IMR-90 (cell line): ENCODE measurements at regions not wholly inside any gene's neighbourhood (a gene's known extent, or its start where the extent isn't known, plus 50 kb on each side); places are given as distances from the start of the nearest gene placed in this dataset.

Source experiments
- ATAC-seq: fragments of 200-7000 bp; cut with Tn5 transposase; 2 replicates; pipeline ENCODE4 v1.9.1; 2020; ENCODE audit warnings: low read depth, mild to moderate bottlenecking, moderate library complexity
- BruUV-seq: library from RNA; stranded (reverse); fragments of 400-500 nt; replicated peaks from 2 replicates; lab custom pipeline; 2021; lab: Mats Ljungman, UMichigan
- CTCF ChIA-PET: fragments of 300-600 bp; formaldehyde crosslinking; extraction: SDS; loops from one replicate; lab custom pipeline; 2021; ENCODE audit warnings: antibody characterized with exemption; lab: Yijun Ruan, JAX
- POLR2A ChIA-PET: fragments of 300-600 bp; sonication (Branson Sonifier 250); formaldehyde crosslinking; loops from one replicate; lab custom pipeline; 2022; ENCODE audit warnings: antibody characterized with exemption; ENCODE audit not compliant: unreplicated experiment; lab: Charles Lee
- DNase-seq: peaks from one replicate; pipeline ENCODE4 v3.0.0; 2013
- H2AFZ ChIP-seq: replicated peaks from 2 replicates; pipeline ENCODE3; 2013; ENCODE audit warnings: low read length, mild to moderate bottlenecking; ENCODE audit not compliant: poor library complexity
- H2AK5ac ChIP-seq: 2 replicates; pipeline ENCODE4 v1.6.1; 2013; ENCODE audit warnings: low read depth, low read length, inconsistent platforms
- H2AK9ac ChIP-seq: replicated peaks from 2 replicates; pipeline ENCODE3; 2013; ENCODE audit warnings: mild to moderate bottlenecking, low read depth, low read length, moderate library complexity; ENCODE audit not compliant: poor library complexity
- H2BK120ac ChIP-seq: 2 replicates; pipeline ENCODE4 v1.6.1; 2013; ENCODE audit warnings: low read depth, low read length, inconsistent platforms
- H2BK15ac ChIP-seq: 3 replicates; pipeline ENCODE4 v1.6.1; 2013; ENCODE audit warnings: low read depth, low read length, inconsistent platforms
- H2BK20ac ChIP-seq: 2 replicates; pipeline ENCODE4 v1.6.1; 2013; ENCODE audit warnings: low read depth, mild to moderate bottlenecking, inconsistent platforms, low read length, moderate library complexity
- H2BK5ac ChIP-seq: 2 replicates; pipeline ENCODE4 v1.6.1; 2013; ENCODE audit warnings: mild to moderate bottlenecking, low read depth, low read length, inconsistent platforms; ENCODE audit not compliant: poor library complexity, severe bottlenecking
- H3K14ac ChIP-seq: replicated peaks from 2 replicates; pipeline ENCODE4 v1.6.1; 2013; ENCODE audit warnings: low read depth, low read length, inconsistent platforms
- H3K18ac ChIP-seq: 2 replicates; pipeline ENCODE4 v1.6.1; 2013; ENCODE audit warnings: low read depth, low read length, control low read depth
- H3K23ac ChIP-seq: 2 replicates; pipeline ENCODE4 v1.6.1; 2013; ENCODE audit warnings: low read depth, low read length, inconsistent platforms
- H3K27ac ChIP-seq: 2 replicates; pipeline ENCODE4 v1.5.1; 2013; ENCODE audit warnings: mild to moderate bottlenecking, control low read depth, low read length; ENCODE audit not compliant: insufficient read depth
- H3K27me3 ChIP-seq: 2 replicates; pipeline ENCODE4 v1.6.1; 2013; ENCODE audit warnings: low read length; ENCODE audit not compliant: control insufficient read depth, insufficient read depth
- H3K36me3 ChIP-seq: 2 replicates; pipeline ENCODE4 v1.6.1; 2013; ENCODE audit warnings: low read length, mixed read lengths; ENCODE audit not compliant: control insufficient read depth, insufficient read depth
- H3K4ac ChIP-seq: 2 replicates; pipeline ENCODE4 v1.6.1; 2013; ENCODE audit warnings: low read depth, low read length, inconsistent platforms
- H3K4me1 ChIP-seq: 2 replicates; pipeline ENCODE4 v1.6.1; 2013; ENCODE audit warnings: low read length, mixed read lengths; ENCODE audit not compliant: control insufficient read depth, insufficient read depth
- H3K4me2 ChIP-seq: 2 replicates; pipeline ENCODE4 v1.6.1; 2013; ENCODE audit warnings: low read depth, mild to moderate bottlenecking, control low read depth, low read length, moderate library complexity
- H3K4me3 ChIP-seq: 2 replicates; pipeline ENCODE4 v1.5.1; 2013; ENCODE audit warnings: low read depth, mild to moderate bottlenecking, control low read depth, low read length, moderate library complexity; ENCODE audit not compliant: insufficient read depth
- H3K56ac ChIP-seq: 2 replicates; pipeline ENCODE4 v1.6.1; 2013; ENCODE audit warnings: low read length, inconsistent platforms; ENCODE audit not compliant: insufficient read depth; ENCODE audit errors: extremely low read depth
- H3K79me1 ChIP-seq, 2 experiments: 2 replicates each; pipeline ENCODE4 v1.6.1; 2013; ENCODE audit warnings: low read length in 2 of 2, inconsistent platforms in 1 of 2, low read depth in 1 of 2
- H3K9ac ChIP-seq: 2 replicates; pipeline ENCODE4 v1.6.1; 2013; ENCODE audit warnings: low read depth, low read length, control low read depth
- H3K9me1 ChIP-seq: 2 replicates; pipeline ENCODE4 v1.6.1; 2013; ENCODE audit warnings: low read length, inconsistent platforms; ENCODE audit not compliant: insufficient read depth
- H3K9me3 ChIP-seq: 2 replicates; pipeline ENCODE4 v1.6.1; 2013; ENCODE audit warnings: low read length; ENCODE audit not compliant: control insufficient read depth, insufficient read depth
- H4K20me1 ChIP-seq: 2 replicates; pipeline ENCODE4 v1.6.1; 2013; ENCODE audit warnings: low read length, inconsistent platforms; ENCODE audit not compliant: insufficient read depth
- H4K5ac ChIP-seq: 2 replicates; pipeline ENCODE4 v1.6.1; 2013; ENCODE audit warnings: mild to moderate bottlenecking, low read depth, low read length, control low read depth
- H4K8ac ChIP-seq, 2 experiments: 2 replicates each; pipeline ENCODE4 v1.6.1; 2013; ENCODE audit warnings: low read depth in 2 of 2, low read length in 2 of 2, control low read depth in 1 of 2, inconsistent platforms in 1 of 2
- H4K91ac ChIP-seq: 2 replicates; pipeline ENCODE4 v1.6.1; 2013; ENCODE audit warnings: low read depth, low read length, inconsistent platforms; ENCODE audit not compliant: insufficient read depth
- BHLHE40 ChIP-seq: fragments of 150-350 bp; IDR thresholded peaks from 2 replicates; pipeline ENCODE4 v1.6.1; 2016; ENCODE audit warnings: mild to moderate bottlenecking, low read depth, low read length
- CHD1 ChIP-seq: IDR thresholded peaks from 2 replicates; pipeline ENCODE4 v1.6.1; 2012; ENCODE audit warnings: low read depth, low read length, improper control_type of control experiment
- FOS ChIP-seq: fragments of 150-350 bp; IDR thresholded peaks from 2 replicates; pipeline ENCODE4 v1.6.1; 2016; ENCODE audit warnings: low read depth, low read length
- MAFK ChIP-seq: IDR thresholded peaks from 2 replicates; pipeline ENCODE4 v1.6.1; 2012; ENCODE audit warnings: low read depth, low read length, improper control_type of control experiment
- MAZ ChIP-seq: IDR thresholded peaks from 2 replicates; pipeline ENCODE4 v1.6.1; 2012; ENCODE audit warnings: low read depth, mild to moderate bottlenecking, low read length, improper control_type of control experiment, moderate library complexity, borderline replicate concordance
- NFE2L2 ChIP-seq: fragments of 150-350 bp; IDR thresholded peaks from 2 replicates; pipeline ENCODE4 v1.6.1; 2016; ENCODE audit warnings: low read depth, mild to moderate bottlenecking, low read length
- POLR2A ChIP-seq: IDR thresholded peaks from 2 replicates; pipeline ENCODE4 v1.6.1; 2012; ENCODE audit warnings: mild to moderate bottlenecking, low read depth, low read length
- RAD21 ChIP-seq: IDR thresholded peaks from 2 replicates; pipeline ENCODE4 v1.6.1; 2012; ENCODE audit warnings: low read length, improper control_type of control experiment
- RCOR1 ChIP-seq: IDR thresholded peaks from 2 replicates; pipeline ENCODE4 v1.6.1; 2012; ENCODE audit warnings: mild to moderate bottlenecking, low read length, improper control_type of control experiment; ENCODE audit not compliant: insufficient replicate concordance
- RFX5 ChIP-seq: IDR thresholded peaks from 2 replicates; pipeline ENCODE4 v1.8.0; 2012; ENCODE audit warnings: low read depth, mild to moderate bottlenecking, low read length, moderate library complexity
- SMC3 ChIP-seq: fragments of 150-350 bp; IDR thresholded peaks from 2 replicates; pipeline ENCODE4 v1.6.1; 2016; ENCODE audit warnings: low read depth, mild to moderate bottlenecking, antibody characterized with exemption, low read length, moderate library complexity
- WGBS, 2 experiments: methylation state at CpG; one replicate each; pipeline versions ENCODE4 v1.1.5 to v1.1.7; 2013; ENCODE audit warnings: missing lambda C conversion rate in 2 of 2; ENCODE audit not compliant: insufficient read length in 1 of 2; ENCODE audit errors: extremely low coverage in 2 of 2; 5-methylcytosine and 5-hydroxymethylcytosine counted together
- dilution Hi-C: fragments of 300-500 bp; cut with HindIII; formaldehyde crosslinking; loops from one replicate; pipeline ENCODE4 v1.14.3; 2018; ENCODE audit warnings: low sequenced_read_pairs; ENCODE audit not compliant: unreplicated experiment
- in situ Hi-C: fragments of 300-500 bp; cut with MboI; formaldehyde crosslinking; loops from 3 replicates; pipeline ENCODE4 v1.14.3; 2019; ENCODE audit warnings: low sequenced_read_pairs, inconsistent platforms, mixed read lengths
- intact Hi-C: fragments of 100-400 bp; cut with micrococcal nuclease; formaldehyde crosslinking; loops from 2 replicates; pipeline ENCODE4 v1.10.0; 2022
- TF ChIP-seq, protein P1 (sequence below): fragments of 150-350 bp; IDR thresholded peaks from 2 replicates; pipeline ENCODE4 v1.6.1; 2016; ENCODE audit warnings: low read depth, mild to moderate bottlenecking, low read length, moderate library complexity, borderline replicate concordance
- TF ChIP-seq, protein P2 (sequence below): conservative IDR thresholded peaks from 2 replicates; pipeline ENCODE4 v1.5.1; 2012; ENCODE audit warnings: mild to moderate bottlenecking, low read depth, low read length, improper control_type of control experiment
- TF ChIP-seq, protein P3 (sequence below): fragments of 150-350 bp; IDR thresholded peaks from 2 replicates; pipeline ENCODE4 v1.6.1; 2017; ENCODE audit warnings: mild to moderate bottlenecking, antibody characterized with exemption, low read length, low read depth

DNA sequence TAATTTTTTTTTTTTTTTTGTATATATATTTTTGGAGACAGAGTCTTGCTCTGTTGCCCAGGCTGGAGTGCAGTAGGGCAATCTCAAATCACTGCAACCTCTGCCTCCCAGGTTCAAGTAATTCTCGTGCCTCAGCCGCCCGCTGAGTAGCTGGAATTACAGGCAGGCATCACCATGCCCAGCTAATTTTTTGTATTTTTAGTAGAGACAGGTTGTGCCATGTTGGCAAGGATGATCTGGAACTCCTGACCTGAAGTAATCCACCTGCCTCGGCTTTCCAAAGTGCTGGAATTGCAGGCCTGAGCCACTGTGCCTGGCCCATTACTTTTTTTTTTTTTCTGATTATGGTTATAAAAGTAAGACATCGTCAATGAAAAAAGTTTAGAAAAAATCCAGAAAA lies 84.0 kb upstream of the LMNB1 start:
- CTCF ChIA-PET = no interaction called here
- Histone ChIP-seq H4K8ac (no peak overlapping the region), H2AK9ac (no peak overlapping the region), H3K9me3 (no peaks in the 10 kb centered on the region), H2AFZ (no peak overlapping the region), H3K27ac (no peak overlapping the region), H3K4me3 (no peak overlapping the region), H3K14ac (no peak overlapping the region), H3K27me3 (no peaks in the 10 kb centered on the region), H3K4me2 (no peak overlapping the region), H3K56ac (no peak overlapping the region), H3K23ac (no peak overlapping the region), H2BK120ac (no peak overlapping the region), H4K20me1 (no peaks in the 10 kb centered on the region), H3K4me1 (no peaks in the 10 kb centered on the region), H2AK5ac (no peak overlapping the region), H3K9me1 (no peaks in the 10 kb centered on the region), H3K79me1 (no peaks in the 10 kb centered on the region), H3K18ac (no peak overlapping the region), H3K36me3 (no peaks in the 10 kb centered on the region), H4K5ac (no peak overlapping the region), H2BK15ac (no peak overlapping the region), H2BK20ac (no peak overlapping the region), H4K91ac (no peak overlapping the region), H2BK5ac (no peak overlapping the region), H3K4ac (no peak overlapping the region), H3K9ac (no peak overlapping the region)
- TF ChIP-seq MAFK (no peak), BHLHE40 (no peak), FOS (no peak), POLR2A (no peak), RCOR1 (no peak), RFX5 (no peak), NFE2L2 (no peak), CHD1 (no peak), SMC3 (no peak), RAD21 (no peak), MAZ (no peak)
- TF ChIP-seq, protein P1, sequence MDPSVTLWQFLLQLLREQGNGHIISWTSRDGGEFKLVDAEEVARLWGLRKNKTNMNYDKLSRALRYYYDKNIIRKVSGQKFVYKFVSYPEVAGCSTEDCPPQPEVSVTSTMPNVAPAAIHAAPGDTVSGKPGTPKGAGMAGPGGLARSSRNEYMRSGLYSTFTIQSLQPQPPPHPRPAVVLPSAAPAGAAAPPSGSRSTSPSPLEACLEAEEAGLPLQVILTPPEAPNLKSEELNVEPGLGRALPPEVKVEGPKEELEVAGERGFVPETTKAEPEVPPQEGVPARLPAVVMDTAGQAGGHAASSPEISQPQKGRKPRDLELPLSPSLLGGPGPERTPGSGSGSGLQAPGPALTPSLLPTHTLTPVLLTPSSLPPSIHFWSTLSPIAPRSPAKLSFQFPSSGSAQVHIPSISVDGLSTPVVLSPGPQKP = no peak
- TF ChIP-seq, protein P2, sequence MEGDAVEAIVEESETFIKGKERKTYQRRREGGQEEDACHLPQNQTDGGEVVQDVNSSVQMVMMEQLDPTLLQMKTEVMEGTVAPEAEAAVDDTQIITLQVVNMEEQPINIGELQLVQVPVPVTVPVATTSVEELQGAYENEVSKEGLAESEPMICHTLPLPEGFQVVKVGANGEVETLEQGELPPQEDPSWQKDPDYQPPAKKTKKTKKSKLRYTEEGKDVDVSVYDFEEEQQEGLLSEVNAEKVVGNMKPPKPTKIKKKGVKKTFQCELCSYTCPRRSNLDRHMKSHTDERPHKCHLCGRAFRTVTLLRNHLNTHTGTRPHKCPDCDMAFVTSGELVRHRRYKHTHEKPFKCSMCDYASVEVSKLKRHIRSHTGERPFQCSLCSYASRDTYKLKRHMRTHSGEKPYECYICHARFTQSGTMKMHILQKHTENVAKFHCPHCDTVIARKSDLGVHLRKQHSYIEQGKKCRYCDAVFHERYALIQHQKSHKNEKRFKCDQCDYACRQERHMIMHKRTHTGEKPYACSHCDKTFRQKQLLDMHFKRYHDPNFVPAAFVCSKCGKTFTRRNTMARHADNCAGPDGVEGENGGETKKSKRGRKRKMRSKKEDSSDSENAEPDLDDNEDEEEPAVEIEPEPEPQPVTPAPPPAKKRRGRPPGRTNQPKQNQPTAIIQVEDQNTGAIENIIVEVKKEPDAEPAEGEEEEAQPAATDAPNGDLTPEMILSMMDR = no peak
- TF ChIP-seq, protein P3, sequence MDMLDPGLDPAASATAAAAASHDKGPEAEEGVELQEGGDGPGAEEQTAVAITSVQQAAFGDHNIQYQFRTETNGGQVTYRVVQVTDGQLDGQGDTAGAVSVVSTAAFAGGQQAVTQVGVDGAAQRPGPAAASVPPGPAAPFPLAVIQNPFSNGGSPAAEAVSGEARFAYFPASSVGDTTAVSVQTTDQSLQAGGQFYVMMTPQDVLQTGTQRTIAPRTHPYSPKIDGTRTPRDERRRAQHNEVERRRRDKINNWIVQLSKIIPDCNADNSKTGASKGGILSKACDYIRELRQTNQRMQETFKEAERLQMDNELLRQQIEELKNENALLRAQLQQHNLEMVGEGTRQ = no peak
- no peak for DNase-seq
- BruUV-seq = no TSS peak
- dilution Hi-C loops = no loop called here
- POLR2A ChIA-PET = no interaction called here
- ATAC-seq = no peak
- intact Hi-C loops = no loop called here
- in situ Hi-C loops = no loop called here
- no CpG with 5 or more reads among the region's 5 CpGs for WGBS, 2 experiments
